NCI-H2107 treated with DMSO at 0.1 percent for 48 hours (cell line): ENCODE measurements at regions not wholly inside any gene's neighbourhood (a gene's known extent, or its start where the extent isn't known, plus 50 kb on each side); places are given as distances from the start of the nearest gene placed in this dataset.

Experiments
- DNase-seq: peaks from one replicate; lab custom pipeline; 2025; ENCODE audit not compliant: unreplicated experiment; lab: John Stamatoyannopoulos, UW

DNA sequence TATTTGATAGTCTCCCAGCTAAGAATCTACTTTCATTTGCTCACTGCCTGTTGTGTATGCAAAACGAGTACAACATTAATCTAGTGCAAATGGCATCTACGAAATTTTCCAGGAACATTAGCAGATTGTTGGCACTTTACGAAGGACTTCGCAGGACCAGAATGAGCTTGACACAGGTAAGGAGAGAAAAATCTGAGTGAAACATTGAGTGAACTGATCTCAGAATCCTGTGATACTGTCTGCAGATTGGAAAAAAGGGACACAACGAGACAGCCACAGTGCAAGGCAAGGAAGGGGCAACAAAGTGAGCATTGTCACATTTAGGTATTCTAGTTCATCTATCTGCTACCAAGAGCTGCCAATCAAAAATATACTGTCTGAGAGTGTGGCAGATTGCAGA lies 350.5 kb downstream of the ZNF608 start:
- no peak for DNase-seq

DNA sequence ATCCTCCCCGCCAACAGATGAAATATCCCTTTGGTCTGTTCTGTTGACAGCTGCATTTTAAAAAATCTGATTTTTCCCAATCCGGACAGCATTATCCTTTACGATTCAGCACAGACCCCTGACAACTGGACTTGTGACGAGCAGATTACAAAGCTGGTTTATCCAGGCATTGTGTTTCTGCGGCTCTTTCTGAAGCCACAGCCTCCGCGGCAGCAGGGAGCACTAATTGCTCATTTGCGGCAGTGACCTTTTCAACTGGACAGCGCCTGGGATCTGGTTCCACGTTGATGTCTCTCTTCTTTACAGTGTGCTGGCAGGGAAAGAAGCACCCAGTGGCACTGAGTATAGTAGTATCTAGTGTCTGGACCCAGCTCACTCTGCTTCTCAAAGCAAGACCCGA lies 351.2 kb downstream of the ZNF608 start:
- DNase-seq = no peak

DNA sequence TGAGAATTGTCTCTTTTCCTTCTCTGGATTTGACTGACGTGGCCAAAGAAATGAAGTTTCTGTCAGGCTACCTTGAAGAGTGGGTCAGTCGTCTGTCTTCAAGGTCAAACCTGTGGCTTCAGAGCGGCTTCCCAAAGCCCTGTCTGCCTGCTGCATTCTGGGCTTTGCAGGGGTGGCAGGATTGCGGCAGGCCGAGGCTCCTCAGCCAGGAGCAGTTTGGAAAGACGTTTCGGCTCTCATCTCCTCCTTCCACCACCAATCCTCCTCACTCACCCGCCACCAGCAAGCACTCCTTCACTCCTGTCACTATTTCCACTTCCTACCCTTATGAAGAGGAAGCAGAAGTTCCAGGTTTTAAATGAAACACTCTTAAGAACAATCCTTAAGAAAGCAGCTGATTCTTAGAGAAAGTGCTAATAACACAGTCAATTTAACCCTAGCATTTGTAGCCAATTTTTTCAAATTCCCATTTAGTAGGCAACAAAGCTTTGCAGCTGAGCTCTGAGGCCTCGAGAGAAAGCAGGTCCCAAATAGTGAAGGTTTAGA lies 351.7 kb downstream of the ZNF608 start:
- DNase-seq = no peak

DNA sequence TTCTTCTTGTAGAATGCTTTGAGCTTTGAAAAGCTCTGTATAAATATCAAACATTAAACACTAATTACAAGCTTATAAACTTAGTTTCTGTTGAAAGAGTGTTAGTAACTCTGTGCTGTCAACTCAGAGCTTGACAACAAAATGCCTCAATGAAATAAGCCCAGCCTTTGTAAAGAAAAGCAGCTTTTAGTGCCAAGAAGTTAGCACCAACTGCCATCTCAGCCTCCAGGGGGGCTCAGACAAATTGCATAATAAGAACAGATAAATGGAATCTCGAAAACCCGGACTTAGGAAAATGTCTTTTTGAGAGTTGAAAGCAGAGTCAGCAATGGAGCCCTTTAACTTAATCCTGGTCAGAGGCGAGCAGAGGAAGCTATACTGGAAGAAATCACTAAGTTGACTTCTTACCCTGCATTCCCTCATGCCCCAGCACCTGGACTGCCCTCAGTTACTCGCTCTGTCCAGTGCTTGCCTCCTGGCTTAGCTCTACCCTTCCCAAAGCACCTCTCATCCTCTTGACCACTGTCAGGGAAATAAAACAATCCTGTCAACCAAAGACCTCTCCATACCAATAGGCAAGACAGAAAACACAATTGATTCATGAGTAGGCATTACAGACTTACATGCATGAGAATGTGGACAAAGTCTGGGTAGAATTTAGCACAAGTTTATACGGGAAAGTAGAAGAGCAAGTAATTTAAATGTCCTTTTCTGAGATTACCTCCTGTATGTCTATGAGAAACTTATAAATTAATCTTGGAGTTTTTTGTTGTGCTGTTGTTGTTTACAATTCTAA lies 352.7 kb downstream of the ZNF608 start:
- no peak for DNase-seq

- no peak for DNase-seq
Measured at GRCh38 chr5:124383693-124384092, 362.7 kb downstream of the ZNF608 start.

DNA sequence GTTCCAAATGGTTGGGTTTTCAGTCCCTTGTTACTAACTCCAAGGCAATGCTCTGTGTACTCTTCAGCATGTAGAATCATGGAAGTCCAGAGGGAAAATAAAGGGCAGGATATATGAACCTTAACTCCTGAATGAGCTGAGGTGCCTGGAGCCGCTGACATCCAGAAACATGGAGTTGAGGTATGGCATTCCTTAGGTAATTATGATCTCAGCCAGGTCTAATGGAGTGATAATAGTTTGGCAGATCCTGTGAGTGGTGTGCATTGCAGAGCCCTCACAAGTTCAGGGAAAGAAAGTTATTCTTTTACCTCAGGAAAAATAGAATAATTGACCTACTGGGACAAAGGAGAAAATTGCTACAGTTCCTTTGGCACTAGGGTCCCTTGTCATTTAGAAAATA lies 369.1 kb downstream of the ZNF608 start:
- no peak for DNase-seq

- DNase-seq = no peak
Measured at GRCh38 chr5:124373883-124374282, 372.6 kb downstream of the ZNF608 start.

DNA sequence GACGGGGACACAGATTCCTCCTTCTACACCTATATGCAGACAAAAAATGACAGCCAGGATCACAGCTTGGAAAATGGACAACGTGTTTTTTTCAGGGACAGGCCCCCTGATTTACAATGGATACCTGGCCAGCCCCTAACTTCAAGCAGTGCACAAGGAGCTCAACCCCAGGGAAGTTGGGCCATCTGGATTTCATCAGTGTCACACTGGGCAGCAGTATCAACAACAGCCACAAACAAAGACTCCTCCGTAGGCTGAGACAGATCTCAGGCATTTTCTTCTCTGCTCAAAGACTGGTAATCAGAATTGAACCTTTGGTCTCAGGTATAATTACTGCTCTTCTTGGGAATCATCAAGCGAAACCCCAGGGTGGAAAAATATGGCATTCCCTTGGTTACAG lies 374.0 kb downstream of the ZNF608 start:
- no peak for DNase-seq

GRCh38 chr5:124371111-124371706 lies 375.2 kb downstream of the ZNF608 start:
- DNase-seq = no peak

DNA sequence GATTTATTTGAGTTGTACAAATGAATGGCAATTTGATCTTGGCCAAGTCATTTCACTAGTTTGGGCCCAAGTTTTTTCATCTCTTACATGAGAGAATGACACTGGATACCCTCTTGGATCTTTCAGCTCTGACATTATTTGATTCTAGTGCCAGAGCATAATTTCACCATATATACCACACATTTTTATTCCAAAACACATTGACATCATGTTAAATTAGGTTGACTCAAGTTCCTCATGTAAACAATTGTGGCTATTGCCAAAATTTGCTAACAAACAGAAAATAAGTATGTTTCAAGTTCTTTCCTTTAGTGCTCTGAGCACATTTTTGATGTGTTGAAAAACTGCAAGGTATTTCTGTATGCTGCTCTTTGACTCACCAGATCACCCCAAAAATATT lies 375.8 kb downstream of the ZNF608 start:
- no peak for DNase-seq

DNA sequence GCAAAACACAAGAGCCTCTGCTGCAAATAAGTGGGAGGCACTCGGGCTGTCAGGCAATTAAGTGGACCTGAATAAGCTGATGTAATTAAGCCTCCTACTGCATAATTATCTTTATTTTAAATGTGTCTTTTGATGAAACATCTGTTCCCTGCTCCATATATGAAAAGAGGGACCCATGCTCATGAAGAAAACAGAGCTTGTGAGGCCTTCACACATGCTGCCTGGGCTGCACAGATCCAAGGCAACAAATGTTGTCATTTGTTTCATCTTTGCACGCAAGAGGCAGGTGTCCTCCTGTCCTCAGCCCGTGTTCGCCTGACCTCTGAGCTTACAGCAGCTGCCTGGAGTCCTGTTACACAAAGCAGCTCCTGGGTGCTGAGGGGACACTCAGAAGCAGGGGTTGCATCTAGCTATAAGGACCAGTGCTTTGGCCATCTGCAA lies 381.1 kb downstream of the ZNF608 start:
- DNase-seq = peak; percentile 44

DNA sequence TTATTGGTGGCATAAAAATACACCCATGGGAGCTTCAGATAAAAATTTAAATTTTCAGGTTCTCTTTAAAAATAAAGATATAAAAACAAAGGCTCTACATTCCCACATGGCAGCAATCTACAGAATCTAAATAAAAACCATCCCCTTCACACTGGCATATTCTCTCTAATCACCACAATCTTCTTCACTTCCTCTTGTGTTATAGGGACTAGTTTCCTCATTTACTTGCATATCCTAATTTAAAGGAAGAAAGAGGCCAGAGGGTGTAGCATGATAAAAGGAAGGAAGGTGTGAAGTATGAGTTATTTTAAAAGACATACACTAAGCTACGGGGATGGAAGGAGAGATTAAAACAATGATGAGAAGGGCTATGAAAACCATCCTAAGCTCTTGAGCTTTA lies 390.5 kb downstream of the ZNF608 start:
- no peak for DNase-seq

GRCh38 chr5:124353016-124353415 lies 393.4 kb downstream of the ZNF608 start:
- no peak for DNase-seq

- DNase-seq = no peak
Measured at GRCh38 chr5:124352312-124352711, 394.1 kb downstream of the ZNF608 start.

DNA sequence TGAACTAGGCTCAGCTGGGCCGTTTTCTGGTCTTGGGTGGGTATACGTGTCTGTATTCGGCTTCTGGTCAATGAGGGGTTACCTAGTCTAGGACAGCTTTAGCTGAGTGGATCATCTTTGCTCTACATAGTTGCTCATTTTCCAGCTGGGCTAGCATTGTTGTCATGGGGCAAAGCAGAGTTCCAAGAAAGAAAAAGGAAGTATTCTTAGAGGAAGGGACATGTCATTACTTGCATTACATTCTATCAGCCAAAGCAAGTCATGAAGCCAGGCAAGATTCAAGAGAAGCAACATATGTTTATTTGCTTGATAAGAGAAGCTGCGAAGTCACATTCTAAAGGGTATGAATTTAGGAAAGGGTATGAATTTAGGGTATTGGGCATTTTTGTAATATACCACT lies 396.5 kb downstream of the ZNF608 start:
- DNase-seq = no peak

DNA sequence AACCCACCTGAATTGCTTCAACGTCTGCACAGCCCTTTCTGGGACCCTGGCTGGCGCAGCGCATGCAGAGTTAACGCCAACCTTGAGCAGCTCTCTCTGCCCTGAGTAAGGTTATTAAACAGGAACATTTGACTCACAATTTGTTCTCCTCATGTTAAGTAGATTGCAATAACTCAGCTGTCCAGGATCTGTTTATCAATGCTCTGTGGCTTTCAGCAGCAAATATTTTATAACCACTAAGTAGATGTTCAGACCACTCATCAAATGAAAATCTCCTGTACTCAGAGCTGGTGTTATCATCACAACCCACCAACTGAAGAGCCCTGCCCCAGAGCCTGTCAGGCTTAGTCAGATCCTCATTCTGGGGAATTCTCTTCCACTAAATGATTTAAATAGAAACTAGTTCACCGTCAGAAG lies 403.0 kb downstream of the ZNF608 start:
- DNase-seq = peak; percentile 60

GRCh38 chr5:124342986-124343385 lies 403.5 kb downstream of the ZNF608 start:
- DNase-seq = no peak

DNA sequence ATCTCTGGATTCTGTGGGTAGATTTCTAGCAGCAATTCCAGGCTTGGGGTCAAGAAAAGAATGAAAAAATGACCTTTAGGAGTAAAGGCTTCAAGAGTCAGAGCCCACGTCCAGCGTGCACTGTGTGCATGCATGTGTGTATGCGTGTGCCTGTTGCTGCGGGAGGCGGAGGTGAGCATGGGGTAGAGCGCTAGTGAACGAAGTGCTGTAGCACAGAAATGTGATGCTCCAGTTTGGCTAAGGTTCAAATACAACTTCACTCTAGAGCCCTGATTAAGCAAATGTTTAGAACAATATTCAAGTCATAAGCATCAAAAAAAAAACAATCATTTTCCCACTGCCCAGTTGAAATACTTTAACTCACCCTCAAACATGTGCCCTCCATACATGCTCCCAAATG lies 403.9 kb downstream of the ZNF608 start:
- no peak for DNase-seq

- DNase-seq = no peak
Measured at GRCh38 chr5:124342027-124342471, 404.4 kb downstream of the ZNF608 start.

DNA sequence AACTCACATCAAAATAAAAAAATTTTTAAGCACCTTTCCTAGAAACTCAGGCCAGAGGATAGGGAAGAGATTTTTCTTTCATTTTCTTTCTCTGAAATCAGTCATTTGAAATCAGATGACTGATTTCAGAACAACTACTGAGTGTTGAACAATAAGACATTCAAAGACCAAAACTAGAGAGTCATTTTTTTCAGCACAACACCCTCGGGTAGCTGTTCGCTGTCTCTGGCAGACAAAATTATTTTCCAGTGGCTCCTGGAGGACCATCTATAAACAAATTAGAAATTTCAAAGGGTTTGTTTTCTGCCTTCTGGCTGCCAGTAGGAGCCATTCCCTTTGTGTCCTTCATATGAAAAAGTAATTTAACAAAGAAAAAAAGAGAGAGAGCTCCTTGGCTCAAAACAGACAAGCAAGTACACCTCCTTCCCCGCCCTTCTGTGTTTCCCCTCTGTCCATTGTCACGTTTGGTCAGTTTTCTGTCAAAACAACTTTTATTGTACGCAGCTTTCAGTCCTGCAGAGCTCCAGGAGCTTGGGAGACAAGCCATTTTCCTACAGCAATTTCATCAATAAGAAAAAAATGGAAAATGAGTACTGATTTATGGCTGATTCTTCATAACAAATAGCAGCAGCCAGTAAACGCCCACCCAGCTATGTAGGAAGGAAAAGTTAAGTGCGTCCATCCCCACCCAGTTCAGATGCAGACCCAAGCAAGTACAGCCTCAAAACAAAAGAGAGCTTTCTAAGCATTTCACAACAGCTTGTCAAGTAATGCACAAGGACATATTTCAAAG lies 405.2 kb downstream of the ZNF608 start:
- DNase-seq = no peak

DNA sequence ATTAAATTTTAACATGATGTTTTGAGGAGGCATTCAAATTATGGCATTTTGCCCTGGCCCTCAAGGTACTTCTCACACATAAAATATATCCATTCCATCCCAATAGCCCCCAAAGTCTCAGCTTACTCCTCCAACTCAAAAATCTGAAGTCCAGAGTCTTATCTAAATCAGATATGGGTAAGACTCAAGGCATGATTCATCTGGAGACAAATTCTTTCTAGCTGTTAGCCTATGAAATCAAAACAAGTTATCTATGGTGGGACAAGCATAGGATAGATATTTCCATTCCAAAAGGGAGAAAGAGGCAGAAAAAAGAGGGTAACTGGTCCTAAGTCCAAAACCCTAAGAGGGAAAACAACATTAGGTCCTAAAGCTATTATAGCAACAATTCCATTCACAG lies 408.4 kb downstream of the ZNF608 start:
- no peak for DNase-seq
